ENCODE measurements at regions not wholly inside any gene's neighbourhood (a gene's known extent, or its start where the extent isn't known, plus 50 kb on each side); places are given as distances from the start of the nearest gene placed in this dataset.

GRCh38 chr2:5474716-5475115 lies 217.5 kb upstream of the SOX11 start:
- TF ChIP-seq CTCF (IDR thresholded peaks at IDR 0.05; ENCODE audit: borderline replicate concordance, extremely low read depth, low read length, poor library complexity, severe bottlenecking) (no peak), EZH2 (IDR thresholded peaks at IDR 0.05; ENCODE audit: borderline replicate concordance, low read depth, low read length, severe bottlenecking) (no peak)

Measured in DND-41 (cell line).